HT1080 (cell line): ENCODE measurements at regions not wholly inside any gene's neighbourhood (a gene's known extent, or its start where the extent isn't known, plus 50 kb on each side); places are given as distances from the start of the nearest gene placed in this dataset.
A peak's percentile ranks its signal among the peaks of the same experiment; 100 is the strongest.

Experiments
- DNase-seq: peaks from one replicate; pipeline ENCODE4 v3.0.0-alpha.2; 2015; ENCODE audit warnings: low read depth

DNA sequence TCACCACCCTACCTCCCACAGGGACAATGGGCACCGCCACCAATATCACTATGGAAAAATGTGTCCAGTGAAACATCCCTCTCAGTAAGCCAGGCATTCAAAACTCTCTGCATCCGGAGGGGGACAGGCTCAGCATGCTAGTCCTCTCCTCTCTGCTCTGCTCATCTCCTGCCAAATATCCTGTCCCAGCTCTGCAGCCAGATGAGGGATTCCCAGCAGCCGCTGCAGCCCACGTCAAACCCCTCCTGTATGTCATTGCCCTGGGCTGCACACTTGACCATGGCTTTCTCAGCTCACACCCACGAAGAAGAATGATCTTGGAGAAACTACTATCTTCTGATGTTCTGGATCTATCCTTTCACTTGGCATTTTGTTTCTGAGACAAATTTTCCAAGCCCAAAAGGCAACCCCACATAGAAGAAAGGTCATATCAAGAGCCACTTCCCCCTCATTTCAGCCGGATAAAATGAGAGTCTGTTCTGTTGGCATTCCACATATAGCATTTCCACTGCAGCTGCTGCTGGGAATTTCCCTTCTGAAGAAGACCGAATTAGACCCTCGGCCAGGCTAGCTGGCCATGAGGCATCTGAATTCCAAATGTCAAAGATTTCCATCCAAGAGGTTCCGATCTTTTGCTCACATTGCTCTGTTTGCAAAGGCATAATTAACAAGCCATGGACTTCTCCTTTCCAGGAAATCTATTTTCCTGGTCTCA lies 338.0 kb downstream of the ACTL7B start:
- DNase-seq = no peak

DNA sequence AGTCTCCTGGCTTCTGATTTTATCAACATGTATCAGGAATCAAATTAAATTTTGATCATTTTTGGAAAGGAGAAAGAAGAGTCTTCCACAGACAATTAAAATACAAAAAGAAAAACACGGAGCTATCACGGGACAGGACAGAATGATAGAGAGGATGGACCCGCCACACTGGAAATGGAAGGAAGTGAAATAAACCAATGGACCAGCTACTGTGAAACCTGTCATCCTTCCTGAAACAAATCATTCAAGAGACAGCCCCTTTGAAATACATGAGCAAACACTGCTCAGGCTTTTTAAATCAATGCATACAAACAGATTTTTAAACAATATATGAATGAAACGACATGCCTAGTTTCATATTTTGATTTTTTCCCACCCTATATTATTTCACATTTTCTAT lies 339.4 kb downstream of the ACTL7B start:
- no peak for DNase-seq

DNA sequence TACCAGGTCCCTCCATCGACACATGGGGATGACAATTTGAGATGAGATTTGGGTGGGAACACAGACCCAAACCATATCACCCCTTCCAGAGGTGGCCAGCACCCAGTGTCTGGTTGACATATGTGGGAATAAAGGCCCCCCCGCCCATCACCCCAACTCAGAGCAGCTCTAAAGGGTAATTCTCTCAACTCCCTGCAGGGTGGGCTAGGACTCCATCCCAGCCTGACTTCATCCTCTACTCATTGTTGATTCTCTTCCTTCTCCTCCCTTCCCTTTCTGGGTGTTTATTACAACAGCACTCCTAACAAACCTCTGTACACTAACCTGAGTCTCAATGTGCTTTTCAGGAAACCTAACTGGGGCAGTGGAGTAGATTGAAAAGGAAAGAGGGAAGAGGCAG lies 339.9 kb downstream of the ACTL7B start:
- DNase-seq = no peak

DNA sequence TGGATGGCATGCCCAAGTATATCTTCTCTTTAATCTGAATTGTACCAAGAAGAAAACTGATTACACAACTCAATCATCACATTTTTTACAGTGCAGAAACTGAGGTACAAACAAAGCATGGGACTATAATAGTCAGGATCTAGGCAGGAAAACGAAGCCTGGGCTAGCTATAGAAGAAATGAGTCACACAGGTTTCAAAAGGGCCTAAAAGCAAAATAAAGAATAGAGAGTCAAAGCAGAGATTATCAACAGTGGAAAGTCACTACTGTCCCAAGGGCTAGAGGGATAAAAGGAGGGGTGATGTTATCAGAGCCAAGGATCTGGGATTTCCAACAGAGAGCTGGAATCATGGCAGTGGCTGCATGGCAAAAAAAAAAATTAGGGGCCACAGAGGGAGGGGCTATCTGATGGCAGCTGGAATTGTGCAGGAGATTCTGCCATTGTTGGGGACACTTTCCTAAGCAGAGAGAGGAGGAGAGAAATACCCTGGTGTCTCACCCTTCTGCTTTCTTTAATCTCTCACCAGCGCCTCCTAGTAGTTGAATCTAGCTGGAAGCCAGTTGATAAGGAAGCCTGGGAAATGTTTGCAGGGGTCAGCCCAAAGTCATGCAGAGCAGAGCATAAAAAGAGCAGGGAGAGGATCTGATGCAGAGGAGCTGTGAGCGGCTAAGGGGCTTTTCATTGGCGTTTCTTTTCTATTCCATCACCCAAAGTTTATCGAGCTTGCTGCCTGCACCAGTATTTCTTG lies 343.2 kb downstream of the ACTL7B start:
- DNase-seq = no peak

DNA sequence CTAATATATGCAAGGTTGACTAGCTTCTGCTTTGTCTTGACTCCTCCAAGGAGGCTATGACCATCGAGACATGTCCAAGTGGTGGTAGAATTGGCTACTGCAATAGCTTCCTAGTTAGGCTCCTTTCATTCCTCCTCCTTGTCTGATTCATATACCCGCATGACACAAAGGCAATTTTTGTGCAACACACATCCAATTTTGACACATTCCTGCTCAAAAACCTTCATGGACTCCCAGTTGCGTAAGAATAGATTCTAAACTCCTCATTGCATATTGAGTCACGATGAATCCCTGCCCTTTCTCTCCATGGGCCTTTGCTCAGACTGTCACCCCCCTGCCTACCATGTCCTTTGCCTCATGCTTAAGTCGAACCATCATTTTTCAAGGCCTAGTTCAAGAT lies 344.5 kb downstream of the ACTL7B start:
- DNase-seq = peak; percentile 56

DNA sequence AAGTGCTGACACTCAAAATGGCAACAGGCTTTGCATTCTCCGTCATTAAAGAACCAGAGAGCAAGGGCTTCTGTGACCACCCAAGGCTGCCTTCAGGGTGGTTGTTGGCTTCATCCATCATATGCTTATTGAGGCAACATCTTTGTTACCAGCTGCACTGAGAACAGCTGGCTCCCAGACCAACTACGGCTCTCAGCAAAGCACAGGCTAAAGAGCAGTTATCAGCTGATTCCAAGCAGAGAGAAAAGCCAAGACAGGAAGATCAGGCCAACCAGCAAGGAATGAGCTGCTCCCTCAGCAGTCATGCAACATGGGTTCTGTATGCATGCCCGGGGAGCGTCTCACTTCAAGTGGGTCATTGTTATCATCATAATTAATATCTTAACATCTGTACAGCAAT lies 358.9 kb downstream of the ACTL7B start:
- no peak for DNase-seq

DNA sequence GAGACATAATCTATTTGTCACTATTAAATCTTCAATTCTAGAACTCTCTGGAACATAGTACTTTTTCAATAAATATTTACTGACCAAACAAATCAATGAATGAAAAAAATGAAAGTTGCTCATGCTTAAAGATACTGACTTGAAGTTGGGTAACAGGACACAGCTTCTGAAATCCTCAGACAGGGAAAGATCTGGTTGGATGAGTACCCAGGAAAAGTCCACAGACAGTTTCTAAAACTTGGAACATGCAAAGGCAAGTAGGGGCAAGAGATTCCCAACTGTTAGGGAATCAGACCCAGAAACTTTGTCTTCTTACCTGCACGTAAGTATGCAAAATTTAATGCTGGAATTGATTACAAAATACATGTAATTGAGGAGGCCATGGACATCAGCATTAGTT lies 366.2 kb downstream of the ACTL7B start:
- DNase-seq = no peak

DNA sequence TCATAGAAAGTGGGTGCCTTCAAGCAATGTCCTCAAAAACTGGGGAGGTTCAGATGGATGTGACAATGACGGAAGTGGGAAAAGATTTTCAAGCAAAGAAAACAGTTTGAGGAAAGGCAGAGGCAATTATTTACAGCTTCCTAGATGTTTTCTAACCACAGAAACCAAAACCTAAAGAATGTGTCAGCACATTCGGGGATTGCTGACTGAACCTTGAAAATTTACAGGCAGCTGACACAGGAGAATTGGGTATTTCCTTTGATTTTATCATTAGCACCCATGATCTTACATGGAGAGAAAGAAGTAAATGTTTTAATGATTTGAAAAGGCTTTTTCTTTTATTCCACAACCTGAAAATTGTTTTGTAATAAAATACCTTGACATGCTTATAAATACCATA lies 369.0 kb downstream of the ACTL7B start:
- peak; percentile 46 for DNase-seq

DNA sequence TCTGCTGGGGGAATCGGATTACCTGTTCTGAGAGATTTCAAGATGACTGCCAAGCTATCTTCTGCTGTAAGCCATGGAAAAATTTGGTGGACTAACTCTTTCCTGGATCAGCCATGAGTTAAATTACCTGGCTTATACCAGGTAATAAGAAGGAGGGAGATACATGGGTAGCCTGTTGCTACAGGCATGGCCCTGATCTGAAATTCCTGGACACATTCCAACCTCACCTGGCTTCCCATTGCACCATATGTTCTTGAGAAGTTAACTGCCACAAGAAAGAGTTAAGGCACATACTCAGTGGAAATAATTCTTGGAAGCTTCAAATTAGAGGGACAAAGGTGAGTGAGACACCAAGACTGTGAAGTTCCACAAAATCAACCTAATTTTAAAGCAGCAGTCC lies 371.3 kb downstream of the ACTL7B start:
- DNase-seq = no peak

DNA sequence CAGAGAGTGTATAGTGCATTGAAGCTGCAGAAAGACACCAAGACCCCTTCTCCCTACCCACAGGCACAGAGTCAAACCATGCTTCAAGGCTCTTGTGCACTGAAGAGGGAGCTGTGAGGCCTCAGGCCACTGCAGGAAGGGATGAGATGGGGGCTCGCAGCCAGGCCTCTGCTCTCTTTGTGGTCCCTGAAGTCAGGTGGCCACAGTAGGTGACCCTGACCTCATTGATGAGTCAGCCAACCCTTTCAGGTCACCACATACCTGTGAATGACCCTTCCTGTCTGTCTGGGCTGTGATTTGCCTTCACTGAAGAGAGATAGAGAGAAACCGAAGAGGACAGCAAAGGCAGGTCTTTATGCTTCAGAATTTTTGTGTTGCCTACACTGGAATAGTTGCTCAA lies 372.1 kb downstream of the ACTL7B start:
- DNase-seq = no peak

DNA sequence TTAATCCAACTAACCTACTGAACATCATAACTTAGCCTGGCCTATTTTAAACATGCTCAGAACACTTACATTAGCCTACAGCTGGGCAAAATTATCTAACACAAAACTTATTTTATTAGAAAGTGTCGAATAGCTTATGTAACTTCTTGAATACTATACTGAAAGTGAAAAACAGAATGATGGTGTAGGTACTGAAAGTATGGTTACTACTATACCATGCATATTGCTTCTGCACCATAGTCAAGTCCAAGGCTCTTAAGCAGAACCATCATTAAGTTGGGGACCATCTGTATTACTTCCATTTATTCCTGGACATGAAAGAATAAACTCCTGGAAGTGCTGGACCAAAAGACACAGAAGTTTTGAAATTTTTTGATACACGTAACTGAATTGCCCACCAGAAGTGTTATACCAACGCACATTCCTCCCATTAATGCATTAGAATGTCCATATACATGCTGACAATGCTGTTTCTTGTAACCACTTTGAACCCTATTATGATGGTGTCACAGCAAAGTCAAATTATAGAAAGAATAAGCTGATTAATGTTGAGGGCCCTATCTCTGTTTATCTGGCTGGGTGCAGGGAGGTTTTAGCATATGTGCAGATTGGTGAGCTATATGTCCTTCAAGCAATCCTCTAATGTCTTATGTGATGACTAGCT lies 375.7 kb downstream of the ACTL7B start:
- no peak for DNase-seq

DNA sequence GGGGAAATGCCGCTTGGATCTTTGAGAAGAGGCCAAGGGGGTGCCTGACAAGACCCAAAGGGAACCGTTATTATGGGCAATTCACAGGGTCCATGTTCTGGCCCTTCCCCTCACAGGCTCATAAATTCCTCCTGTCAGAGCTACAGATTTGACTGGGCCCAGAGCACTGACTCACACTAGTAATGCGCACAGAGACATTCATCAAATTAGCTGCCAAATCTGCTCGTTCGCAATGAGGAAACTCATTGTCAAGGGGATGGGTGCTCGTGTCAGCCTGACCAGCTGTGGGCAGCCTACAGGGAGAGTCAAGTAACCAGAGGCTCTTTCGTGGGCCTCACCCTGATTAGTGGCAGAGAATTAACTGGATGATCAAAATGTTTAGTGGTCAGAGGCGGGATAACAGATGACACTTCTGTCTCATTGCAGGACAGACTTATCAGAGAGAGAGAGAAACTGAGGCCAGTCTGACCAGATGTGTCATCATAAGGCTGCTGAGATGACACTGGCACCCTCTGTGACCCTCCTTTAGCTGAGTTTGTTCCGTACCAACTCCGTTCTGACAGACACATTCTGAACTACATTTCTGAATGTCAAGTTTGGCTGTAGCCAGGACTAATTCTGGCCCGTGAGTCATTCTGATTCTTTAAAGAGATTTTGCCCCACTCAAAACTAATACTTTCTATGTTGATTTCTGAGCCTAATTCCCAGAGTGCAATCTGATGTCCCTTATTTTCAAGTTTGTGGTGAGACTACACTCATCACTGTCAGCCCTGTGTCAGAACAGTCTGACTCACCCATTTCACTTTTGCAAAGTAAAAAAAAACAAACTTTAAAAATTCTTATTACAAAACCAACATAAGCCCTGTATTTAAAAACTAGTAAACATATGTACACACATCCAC lies 377.1 kb downstream of the ACTL7B start:
- peak; percentile 82 for DNase-seq

DNA sequence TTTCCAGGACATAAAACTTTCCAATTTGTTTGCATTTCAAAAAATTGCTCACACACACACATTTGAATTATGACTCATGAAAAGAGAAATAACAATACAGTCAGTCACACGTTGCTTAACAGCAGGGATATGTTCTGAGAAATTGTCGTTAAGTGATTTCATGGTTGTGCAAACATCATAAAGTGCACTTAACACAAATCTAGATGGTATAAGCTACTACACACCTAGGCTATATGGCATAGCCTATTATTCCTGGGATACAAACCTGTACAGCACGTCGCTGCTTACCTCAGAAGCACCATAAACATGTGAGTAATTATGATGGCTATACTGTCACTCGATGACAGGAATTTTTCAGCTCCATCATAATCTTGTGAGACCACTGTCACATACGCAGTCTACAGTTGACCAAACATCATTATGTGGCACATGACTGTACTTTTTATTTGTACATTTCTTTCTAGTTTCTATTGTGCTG lies 378.2 kb downstream of the ACTL7B start:
- DNase-seq = peak; percentile 61

DNA sequence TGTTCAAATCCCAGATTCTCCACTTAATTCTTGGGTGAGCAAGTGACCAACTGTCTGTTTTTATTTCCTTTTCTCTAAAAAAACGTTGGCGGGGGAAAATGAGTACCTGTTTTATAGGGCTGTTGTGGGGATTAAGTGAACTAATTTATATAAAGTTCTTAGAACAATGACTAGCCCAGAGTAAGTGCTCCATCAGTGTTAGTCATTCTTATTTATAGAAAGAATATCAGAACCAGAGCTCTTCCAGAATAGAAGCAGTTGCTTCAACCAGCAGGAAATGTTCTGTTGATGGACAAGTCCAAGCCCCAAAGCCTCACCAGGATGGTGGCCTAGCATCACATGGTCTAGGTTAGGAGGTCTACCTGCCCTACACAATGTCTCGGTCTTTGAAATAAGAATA lies 379.2 kb downstream of the ACTL7B start:
- peak; percentile 45 for DNase-seq

DNA sequence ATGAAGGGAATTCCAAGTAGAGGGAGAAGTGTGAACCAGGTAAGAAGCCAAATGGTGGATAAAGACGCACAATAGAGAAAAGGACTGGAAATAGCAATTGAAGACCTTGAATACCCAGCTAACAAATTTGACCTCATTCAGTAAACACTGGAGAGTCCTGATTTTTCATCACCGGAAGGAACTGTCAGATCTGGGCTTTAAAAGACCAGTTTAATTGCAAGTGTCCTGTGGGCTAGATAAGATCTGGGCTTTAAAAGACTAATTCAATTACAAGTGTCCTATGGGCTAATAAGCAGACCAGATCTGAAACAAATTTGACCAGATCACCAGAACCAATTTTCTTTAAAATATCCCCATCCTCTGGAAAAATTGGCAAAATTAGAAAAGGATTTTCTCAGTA lies 380.0 kb downstream of the ACTL7B start:
- DNase-seq = no peak

DNA sequence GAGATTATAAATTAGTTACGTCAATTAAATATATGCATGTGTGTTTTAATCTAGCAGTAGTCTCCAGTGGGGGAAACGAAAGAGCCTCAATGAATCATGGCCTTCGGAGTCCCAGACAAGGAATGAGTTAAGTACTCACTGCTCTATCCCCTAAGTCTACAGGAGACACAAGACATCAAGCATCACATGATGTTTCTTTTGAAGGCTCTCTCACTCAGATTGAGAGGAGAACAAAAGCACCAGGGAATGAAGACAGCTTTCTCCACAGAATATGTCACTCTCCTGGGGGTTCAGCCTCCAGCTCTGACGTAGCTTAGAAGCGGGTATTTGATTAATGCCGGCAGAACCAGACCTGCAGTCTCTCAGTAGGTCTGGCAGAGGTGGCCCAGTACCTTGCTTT lies 381.4 kb downstream of the ACTL7B start:
- DNase-seq = no peak

DNA sequence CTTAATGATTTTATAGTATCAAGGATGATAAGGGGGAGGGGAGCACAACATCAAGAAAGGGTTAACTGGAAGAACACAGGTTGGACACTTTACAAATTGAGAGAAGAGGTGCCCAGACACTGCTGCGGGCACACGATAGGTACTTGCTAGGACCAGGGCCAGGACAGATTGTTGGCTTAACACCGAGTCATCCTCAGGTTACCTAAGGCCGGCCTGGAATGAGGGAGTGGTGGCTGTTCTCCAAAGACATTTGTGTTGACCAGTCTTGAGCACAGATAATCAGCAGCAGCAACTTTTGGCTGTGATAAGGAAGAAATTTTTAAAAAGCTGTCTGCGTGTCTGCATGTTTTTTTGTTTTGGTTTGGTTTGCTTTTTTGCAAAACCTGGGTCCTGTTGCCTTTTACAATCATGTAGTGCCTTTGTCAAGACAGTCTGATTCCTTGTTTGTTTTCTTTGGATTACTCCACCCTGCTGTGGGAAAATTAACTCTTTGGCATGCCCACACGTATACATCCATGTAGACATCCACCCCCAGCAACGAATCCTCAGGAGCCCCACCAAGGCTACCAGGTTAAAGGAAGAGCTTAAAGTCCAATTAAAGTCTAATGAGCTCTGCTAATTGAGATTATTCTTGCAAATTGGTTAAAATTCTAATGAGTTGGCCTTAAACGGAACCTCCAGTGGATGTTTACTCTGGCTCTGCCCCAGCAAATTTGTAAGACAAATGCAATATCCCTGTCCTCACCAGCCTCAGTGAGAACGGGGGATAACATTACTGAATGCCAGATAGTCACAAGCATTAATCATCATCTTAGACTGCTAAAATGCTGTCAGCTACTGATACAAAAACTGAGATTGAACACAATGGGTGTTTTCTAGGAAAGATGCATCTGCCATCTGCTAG lies 382.3 kb downstream of the ACTL7B start:
- DNase-seq = peak; percentile 76

DNA sequence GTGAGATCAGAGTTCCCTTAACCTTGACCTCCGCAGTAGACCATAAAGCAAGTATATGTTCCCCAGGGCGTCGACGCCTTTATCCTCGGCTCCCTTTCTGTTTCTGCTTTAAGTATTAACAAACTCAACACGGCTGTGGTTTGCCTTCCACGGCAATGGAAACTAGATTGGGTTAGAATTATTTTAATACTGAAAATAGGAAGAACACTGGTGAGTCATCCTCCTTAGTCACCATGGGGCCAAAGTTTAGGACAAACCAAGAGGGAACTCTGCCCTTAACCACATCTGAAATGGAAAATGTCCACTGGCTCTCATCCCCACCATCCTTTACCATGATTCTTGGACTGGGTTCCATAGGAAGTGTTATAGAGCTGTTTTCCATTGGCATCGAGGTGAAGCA lies 386.1 kb downstream of the ACTL7B start:
- peak; percentile 81 for DNase-seq

DNA sequence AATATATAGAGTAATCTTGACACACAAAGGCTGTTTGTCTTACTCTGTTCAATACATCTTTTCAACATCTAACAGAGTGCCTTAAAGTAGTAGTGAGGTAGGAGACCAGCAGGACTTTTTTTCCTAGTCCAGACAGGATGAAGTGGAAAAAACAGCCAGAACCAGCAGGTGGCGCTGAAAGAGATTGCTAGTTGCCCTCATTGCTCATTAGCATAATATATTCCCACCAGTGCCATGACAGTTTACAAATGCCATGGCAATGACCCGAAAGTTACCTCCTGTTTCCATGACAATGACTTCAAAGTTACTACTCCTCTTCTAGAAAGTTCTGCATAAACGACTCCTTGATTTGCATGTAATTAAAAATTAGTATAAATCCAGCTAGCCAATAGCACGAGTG lies 387.4 kb downstream of the ACTL7B start:
- DNase-seq = peak; percentile 58

DNA sequence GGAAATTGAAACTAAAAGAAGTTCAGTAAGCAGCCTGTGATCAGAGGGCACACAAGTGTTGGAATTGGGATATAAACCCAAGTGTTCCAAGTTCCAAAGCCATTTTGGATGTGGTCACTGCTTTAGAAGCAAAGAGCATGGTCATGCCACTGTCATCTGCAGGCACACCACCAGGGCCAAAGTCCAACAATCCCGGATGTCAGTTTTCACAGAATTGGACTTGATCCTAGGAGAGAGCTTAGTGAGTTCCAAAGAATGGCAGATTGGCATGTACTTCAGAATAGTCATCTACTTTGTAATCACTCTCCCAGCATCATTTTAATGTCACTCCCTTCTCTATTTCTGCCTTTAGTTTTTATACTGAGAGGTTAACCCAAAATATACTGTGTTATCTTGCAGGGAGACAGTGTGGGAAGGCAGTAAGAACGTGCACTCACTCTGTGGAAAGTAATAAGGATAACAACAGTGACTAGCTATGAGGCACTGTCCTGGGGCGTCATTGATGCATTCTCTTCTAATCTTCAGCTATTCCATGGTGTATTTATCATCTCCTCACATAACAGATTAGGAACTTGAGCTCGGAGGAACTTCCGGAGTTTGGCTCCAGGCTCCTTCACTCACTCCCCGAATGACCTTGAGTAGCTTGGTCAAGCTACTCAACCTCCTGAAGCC lies 388.0 kb downstream of the ACTL7B start:
- no peak for DNase-seq
